Tibial nerve (tissue), 4 donors: ENCODE measurements at regions not wholly inside any gene's neighbourhood (a gene's known extent, or its start where the extent isn't known, plus 50 kb on each side); places are given as distances from the start of the nearest gene placed in this dataset.
"Not testable (repeated sequence)": the region's sequence is repeated elsewhere in the genome, so short reads cannot be mapped to it uniquely, and the experiment has no call there.

Experiments used
- DNase-seq, 2 donors: peaks; one replicate each; pipeline ENCODE4 v3.0.0-alpha.2; 2019; ENCODE audit warnings: low spot score in 2 of 2
- H3K27ac ChIP-seq, 4 donors: fragments of 200-600 bp; sonication (generic) in 3 of 4; one replicate each; pipeline ENCODE4 v1.5.1; 2017 to 2019; ENCODE audit warnings: mild to moderate bottlenecking in 1 of 4
- H3K27me3 ChIP-seq, 2 donors: fragments of 200-600 bp; sonication (generic) in 1 of 2; one replicate each; pipeline versions ENCODE4 v1.5.1 to v1.6.0; 2017 to 2019
- H3K36me3 ChIP-seq, 3 donors: fragments of 200-600 bp; sonication (generic); one replicate each; pipeline ENCODE4 v1.5.1; 2018 to 2019
- H3K4me1 ChIP-seq, 4 donors: fragments of 200-600 bp; sonication (generic) in 3 of 4; one replicate each; pipeline ENCODE4 v1.5.1; 2017 to 2019
- H3K4me3 ChIP-seq, 4 donors: fragments of 200-600 bp; sonication (generic) in 3 of 4; one replicate each; pipeline ENCODE4 v1.5.1; 2017 to 2019; ENCODE audit warnings: mild to moderate bottlenecking in 1 of 4, moderate library complexity in 1 of 4
- H3K9me3 ChIP-seq, 4 donors: fragments of 200-600 bp; sonication (generic) in 3 of 4; one replicate each; pipeline ENCODE4 v1.5.1; 2017 to 2019
- CTCF ChIP-seq, 5 experiments: fragments of 200-600 bp in 3 of 5; fragments of 450-650 bp in 2 of 5; sonication (generic) in 3 of 5; IDR thresholded peaks; one replicate each; pipeline ENCODE4 v1.5.1; 2016 to 2019; ENCODE audit warnings: antibody characterized with exemption in 5 of 5, mild to moderate bottlenecking in 3 of 5, moderate library complexity in 2 of 5
- EP300 ChIP-seq, 2 donors: sonication (generic); formaldehyde crosslinking; IDR thresholded peaks; one replicate each; pipeline ENCODE4 v1.6.1; 2017; ENCODE audit warnings: antibody characterized with exemption in 2 of 2, mild to moderate bottlenecking in 1 of 2
- POLR2A ChIP-seq, 2 donors: fragments of 450-650 bp; IDR thresholded peaks; one replicate each; pipeline ENCODE4 v1.6.1; 2017; ENCODE audit warnings: antibody characterized with exemption in 2 of 2, mild to moderate bottlenecking in 2 of 2, moderate library complexity in 2 of 2
- WGBS, 2 donors: methylation state at CpG; one replicate each; pipeline ENCODE4 v1.1.5; 2018; 5-methylcytosine and 5-hydroxymethylcytosine counted together

GRCh38 chr12:131363841-131364495 is 346.9 kb upstream of the SFSWAP start:
- Histone ChIP-seq H3K36me3 (no peaks in the 10 kb centered on the region), H3K27me3 (peaks cover 0 to 7% of the 10 kb centered on the region in 2 donors), H3K4me1 (peaks cover 0 to 10% (median 0%) of the 10 kb centered on the region in 4 donors), H3K4me3 (no peak overlapping the region), H3K9me3 (peaks cover 0 to 6% (median 0%) of the 10 kb centered on the region in 4 donors), H3K27ac (peak overlapping the region in 2 of 4 donors; percentile 83 to 88)
- no peak for DNase-seq
- TF ChIP-seq POLR2A (IDR thresholded peaks at IDR 0.05), result no peak
- TF ChIP-seq CTCF (IDR thresholded peaks at IDR 0.05), result no peak
- 73 to 85% methylated on average over 13 to 14 of the region's 14 CpGs for WGBS, 2 donors

GRCh38 chr12:131364903-131365820 is 345.7 kb upstream of the SFSWAP start:
- peak overlapping the region in 3 of 4 donors; percentile 76 to 88 (median 83) for H3K27ac ChIP-seq
- no peak for DNase-seq
- TF ChIP-seq POLR2A (IDR thresholded peaks at IDR 0.05) (no peak), EP300 (IDR thresholded peaks at IDR 0.05) (peak in 1 of 2 donors; percentile 82), CTCF (IDR thresholded peaks at IDR 0.05) (no peak)
- no peaks in the 10 kb centered on the region for H3K36me3 ChIP-seq
- H3K4me3 ChIP-seq, result no peak overlapping the region
- peaks cover 0 to 13% (median 0%) of the 10 kb centered on the region in 4 donors for H3K4me1 ChIP-seq
- peaks cover 0 to 3% of the 10 kb centered on the region in 2 donors for H3K27me3 ChIP-seq
- WGBS, 2 donors, result 55 to 66% methylated on average over 12 of the region's 12 CpGs
- H3K9me3 ChIP-seq, result no peaks in the 10 kb centered on the region

- no peak overlapping the region for H3K4me3 ChIP-seq
- H3K4me1 ChIP-seq, result peaks cover 0 to 20% (median 0%) of the 10 kb centered on the region in 4 donors
- peak overlapping the region; percentile 68 to 88 (median 80) for H3K27ac ChIP-seq
- H3K27me3 ChIP-seq, result peaks cover 0 to 3% of the 10 kb centered on the region in 2 donors
- TF ChIP-seq CTCF (IDR thresholded peaks at IDR 0.05), result no peak
- TF ChIP-seq POLR2A (IDR thresholded peaks at IDR 0.05), result no peak
- TF ChIP-seq EP300 (IDR thresholded peaks at IDR 0.05), result peak in 1 of 2 donors; percentile 66
- H3K9me3 ChIP-seq, result no peaks in the 10 kb centered on the region
- no peak for DNase-seq
- 31 to 35% methylated on average over 14 to 15 of the region's 15 CpGs for WGBS, 2 donors
- H3K36me3 ChIP-seq, result no peaks in the 10 kb centered on the region
Measured at GRCh38 chr12:131365821-131366260, 345.0 kb upstream of the SFSWAP start.

GRCh38 chr12:131366261-131366871 is 344.5 kb upstream of the SFSWAP start:
- Histone ChIP-seq H3K4me3 (no peak overlapping the region), H3K4me1 (peaks cover 0 to 23% (median 0%) of the 10 kb centered on the region in 4 donors), H3K27me3 (peaks cover 0 to 3% of the 10 kb centered on the region in 2 donors), H3K9me3 (no peaks in the 10 kb centered on the region), H3K36me3 (no peaks in the 10 kb centered on the region), H3K27ac (peak overlapping the region; percentile 68 to 88 (median 80))
- WGBS, 2 donors, result 35 to 36% methylated on average over 10 to 11 of the region's 11 CpGs
- DNase-seq, result no peak
- TF ChIP-seq EP300 (IDR thresholded peaks at IDR 0.05) (peak in 1 of 2 donors; percentile 86), CTCF (IDR thresholded peaks at IDR 0.05) (no peak)

- DNase-seq, result not testable (repeated sequence)
- WGBS, 2 donors, result 85 to 91% methylated on average over 12 to 14 of the region's 27 CpGs
Measured at GRCh38 chr12:131367067-131367982, 343.6 kb upstream of the SFSWAP start.

More at GRCh38 chr12:131367067-131367982, 343.6 kb upstream of the SFSWAP start:
- H3K4me1 ChIP-seq, result peaks cover 0 to 32% (median 0%) of the 10 kb centered on the region in 4 donors
- not testable (repeated sequence) for H3K27me3 ChIP-seq, H3K4me3 ChIP-seq, H3K9me3 ChIP-seq, H3K36me3 ChIP-seq
- H3K27ac ChIP-seq, result peak overlapping the region; percentile 14 to 88 (median 79)
